CD4-positive, alpha-beta T cell treated with Interleukin-12 subunit alpha and Interleukin-12 subunit beta, for 1 hour (primary cell): ENCODE measurements at regions not wholly inside any gene's neighbourhood (a gene's known extent, or its start where the extent isn't known, plus 50 kb on each side); places are given as distances from the start of the nearest gene placed in this dataset.

Experiments
- DNase-seq: peaks from one replicate; pipeline ENCODE4 v3.0.0-alpha.2; 2020

DNA sequence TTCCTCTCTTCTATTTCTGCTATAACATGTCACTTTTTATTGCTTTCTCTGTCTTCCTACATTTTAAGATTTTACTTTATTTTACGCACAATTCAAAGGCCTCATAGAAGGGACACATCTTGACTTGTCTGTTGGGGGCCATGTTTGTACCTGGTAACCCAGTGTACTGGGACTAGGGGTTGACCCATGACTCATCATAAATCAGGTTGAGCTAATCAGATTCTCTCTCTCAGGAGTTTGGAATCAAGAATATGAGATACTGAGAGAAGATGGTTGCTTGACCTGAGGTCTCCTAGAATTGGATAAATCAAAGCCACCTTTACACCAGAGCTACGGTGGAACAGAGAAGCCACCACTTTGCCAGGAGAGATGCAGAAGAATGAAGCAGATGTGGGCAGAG, 153.0 kb downstream of the UXS1 start:
- no peak for DNase-seq

DNA sequence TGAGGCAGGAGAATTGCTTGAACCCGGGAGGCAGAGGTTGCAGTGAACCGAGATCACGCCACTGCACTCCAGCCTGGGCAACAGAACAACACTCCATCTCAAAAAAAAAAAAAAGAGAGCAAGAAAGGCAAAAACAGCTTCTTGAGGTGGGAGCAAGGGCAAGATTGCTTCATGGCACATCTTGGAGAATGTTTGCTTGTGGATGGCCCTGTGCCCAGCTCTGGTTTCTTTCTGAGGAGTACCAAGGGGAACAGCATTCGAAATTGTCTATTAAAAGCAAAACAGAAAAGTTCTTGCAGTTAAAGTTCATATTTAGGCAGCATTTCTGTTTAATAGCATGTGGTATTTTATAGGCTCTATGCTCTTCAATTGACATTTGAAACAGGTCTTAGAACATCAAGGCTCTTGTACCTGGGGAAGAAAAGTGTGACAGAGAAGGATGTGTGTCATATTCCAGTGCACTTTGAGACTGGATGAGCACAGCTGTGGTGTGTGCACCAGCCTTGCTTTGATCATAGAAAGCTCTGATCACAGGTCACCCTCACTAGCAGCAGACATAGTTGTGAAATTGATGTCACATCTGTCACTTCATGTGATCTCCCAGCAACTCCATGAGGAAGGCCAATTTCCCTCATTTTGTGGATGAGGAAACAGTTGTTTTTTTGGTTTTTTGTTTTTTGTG, 154.3 kb downstream of the UXS1 start:
- no peak for DNase-seq

DNA sequence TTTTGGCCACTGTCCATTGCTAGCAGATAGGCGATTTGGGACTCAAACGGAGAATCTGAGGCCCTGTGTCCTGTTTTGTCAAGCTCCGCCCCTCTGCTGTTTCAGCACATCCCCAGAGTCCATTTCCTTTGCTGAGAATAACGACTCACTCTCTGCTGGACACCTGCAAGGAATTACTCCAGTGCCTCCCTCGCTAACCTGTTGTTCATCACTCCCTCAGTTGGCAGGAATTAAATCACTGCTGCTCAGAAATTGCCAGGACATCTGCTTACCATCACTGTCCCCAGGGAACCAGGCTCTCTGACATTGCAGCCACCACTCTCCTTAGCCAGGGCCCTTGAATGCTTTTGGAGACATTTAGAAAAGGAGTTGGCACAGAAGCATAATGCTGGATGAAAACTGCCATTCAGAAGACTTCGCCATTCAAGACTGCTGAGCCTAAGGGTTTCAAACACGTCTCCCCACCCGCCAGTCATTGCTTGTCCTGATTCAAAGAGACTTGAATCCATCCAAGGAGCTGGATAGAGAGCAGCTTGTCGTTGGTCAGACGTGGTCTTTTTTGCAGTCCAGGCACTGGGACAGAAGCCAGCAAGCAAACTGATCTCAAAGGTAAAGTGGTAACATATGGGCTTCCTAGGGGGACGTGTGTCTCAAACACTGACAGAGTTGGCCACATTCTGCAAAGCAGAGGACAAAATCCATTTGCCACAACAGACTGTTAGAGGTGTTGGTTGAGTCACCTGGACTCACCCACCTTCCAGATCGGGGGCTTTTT, 155.3 kb downstream of the UXS1 start:
- DNase-seq, result no peak

DNA sequence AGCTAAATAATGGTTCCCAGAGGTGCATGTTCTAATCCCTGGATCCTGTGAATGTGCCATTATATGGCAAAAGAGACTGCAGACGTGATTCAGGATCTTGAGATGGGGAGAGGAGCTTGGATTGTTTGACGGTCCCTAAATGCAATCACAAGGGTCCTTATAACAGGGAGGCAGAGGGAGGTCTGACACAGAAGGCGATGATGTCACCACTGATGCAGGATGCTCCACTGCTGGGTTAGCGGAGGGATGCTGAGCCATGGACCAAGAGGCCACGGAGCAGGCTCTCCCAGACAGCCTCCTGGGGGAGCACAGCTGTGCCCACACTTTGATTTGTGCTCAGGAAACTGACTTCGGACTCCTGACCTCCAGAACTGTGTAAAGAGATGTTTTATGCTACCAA, 156.2 kb downstream of the UXS1 start:
- DNase-seq, result no peak

- DNase-seq, result no peak
Measured at GRCh38 chr2:106037262-106037661, 156.8 kb downstream of the UXS1 start.

- no peak for DNase-seq
Measured at GRCh38 chr2:106034325-106034724, 159.8 kb downstream of the UXS1 start.

- no peak for DNase-seq
Measured at GRCh38 chr2:106032676-106033075, 161.4 kb downstream of the UXS1 start.

DNA sequence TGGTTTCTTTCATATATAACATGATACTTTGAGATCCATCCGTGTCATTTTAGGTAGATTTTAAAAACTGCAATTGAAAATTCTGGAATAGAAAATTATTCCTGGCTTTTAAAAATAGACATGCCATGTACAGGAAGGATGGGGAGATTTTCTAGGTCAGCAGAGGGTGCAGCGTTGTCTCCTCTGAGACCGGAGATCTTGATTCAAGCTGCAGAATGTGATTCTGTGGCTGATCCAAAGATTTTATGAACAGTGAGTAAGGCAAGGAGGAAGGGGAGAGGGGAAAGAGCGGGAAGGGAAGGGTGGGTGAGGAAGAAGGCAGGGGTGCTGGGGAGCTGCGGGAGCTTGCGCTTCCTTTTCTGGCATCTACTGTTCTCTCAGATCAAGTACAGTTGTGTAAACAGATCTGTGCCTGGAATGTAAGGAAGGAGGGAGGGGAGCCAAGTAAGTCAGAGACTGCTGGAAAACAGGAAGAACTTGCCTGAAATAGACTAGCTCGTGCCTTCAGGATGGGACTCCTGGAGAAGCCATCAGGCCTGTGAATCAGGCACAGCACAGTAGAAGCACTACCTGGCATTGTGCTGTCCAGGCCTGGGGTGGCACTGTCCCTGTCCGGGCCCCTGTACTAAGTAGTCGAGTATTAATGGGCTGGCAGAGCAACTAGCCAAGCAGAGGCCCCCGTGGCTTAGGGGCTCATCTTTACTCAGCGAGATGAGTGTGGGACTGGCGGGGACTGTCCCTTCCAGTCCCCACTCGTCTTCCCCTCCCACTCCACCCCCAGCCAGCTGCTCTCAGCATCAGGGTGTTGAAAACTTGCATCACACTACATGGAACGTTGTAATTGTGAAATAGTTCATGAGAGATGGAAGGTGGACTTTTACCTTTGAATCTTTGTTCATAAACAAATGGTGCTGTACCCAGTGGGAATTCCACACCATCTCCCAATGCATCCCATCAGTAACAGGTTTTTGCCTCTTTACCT, 163.5 kb downstream of the UXS1 start:
- no peak for DNase-seq

- DNase-seq, result peak; percentile 2
Measured at GRCh38 chr2:106028192-106028591, 165.9 kb downstream of the UXS1 start.

- DNase-seq, result no peak
Measured at GRCh38 chr2:106026271-106027190, 167.6 kb downstream of the UXS1 start.

DNA sequence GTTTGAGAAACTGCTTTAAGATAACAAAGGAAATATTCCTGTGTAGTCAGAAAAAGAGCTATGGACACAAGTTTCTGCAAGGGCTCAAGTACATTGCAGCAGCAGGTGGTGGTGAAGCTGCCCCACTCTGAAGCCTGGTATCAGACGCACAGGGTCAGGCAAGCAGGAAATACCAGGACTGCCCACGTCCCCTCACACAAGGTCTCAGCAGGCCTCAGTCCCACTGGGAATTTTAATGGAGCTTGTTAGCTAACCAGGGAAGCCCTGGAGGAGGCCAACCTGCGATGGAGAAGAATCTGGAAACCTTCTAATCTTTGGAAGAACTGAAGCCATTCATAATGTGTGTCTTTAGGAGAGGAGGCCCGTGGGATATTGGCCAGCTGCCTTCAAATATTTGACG, 168.3 kb downstream of the UXS1 start:
- DNase-seq, result no peak

DNA sequence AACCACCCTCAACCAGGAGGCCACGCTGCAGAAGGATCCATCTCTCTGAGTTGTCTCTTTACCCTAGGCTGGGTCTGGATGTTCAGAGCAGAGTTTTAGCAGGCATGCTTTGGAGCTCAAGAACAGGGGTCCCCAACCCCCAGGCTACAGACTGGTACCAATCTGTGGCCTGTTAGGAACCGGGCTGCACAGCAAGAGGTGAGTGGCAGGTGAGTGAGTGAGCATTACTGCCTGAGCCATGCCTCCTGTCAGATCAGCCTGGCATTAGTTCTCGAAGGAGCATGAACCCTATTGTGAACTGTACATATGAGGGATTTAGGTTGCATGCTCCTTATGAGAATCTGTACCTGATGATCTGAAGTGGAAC, 172.5 kb downstream of the UXS1 start:
- DNase-seq, result no peak

- DNase-seq, result no peak
Measured at GRCh38 chr2:106020821-106021661, 173.1 kb downstream of the UXS1 start.

GRCh38 chr2:106020032-106020431, 174.1 kb downstream of the UXS1 start:
- no peak for DNase-seq

DNA sequence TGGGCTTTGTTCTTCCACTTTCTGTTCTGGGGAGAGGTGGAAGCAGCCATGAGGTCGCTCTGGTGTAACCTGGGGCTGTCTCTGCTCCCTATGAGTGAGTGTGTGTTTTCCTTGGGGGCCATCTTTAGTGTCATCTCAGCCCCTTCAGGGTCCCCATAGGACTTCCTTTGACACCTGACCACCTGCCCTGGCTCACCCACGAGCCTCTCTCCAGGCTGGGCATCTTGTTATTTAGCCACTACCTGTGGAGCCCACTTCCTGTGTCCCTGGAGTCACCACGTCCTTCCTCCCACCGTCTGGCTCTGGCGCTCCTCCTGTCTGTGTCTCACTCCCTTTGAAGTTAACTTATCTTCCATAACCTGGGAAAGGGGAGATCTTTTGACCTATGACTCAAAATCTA, 176.0 kb downstream of the UXS1 start:
- no peak for DNase-seq

DNA sequence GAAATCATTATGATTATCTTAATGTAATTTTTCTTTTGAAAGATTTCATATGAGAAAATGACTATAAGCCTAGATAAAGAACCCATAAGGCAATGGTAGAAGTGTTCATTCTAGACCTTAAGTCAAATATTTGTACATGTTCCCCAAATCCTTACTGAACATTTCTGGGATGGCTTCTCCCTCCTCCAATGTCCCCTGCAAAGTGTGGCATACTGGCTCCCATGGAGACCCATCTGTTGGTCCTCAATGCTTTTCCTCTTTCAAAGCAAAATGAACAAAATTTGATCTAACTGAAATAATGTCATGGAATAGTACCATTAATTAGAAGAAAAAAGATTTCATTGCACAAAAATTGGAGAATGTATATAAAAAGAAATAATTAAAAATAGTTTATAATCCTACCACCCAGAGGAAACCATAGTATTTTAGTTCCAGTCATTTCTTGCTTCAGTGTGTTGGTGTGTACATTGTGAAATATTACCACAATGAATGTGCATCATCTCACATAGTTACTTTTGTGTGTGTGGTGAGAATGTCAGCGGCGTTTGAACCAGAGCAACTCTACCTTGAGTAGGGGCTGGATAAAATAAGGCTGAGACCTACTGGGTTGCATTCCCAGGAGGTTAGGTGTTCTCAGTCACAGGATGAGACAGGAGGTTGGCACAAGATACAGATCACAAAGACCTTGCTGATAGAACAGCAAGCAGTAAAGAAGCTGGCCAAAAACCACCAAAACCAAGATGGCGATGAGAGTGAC, 181.3 kb downstream of the UXS1 start:
- DNase-seq, result no peak

- no peak for DNase-seq
Measured at GRCh38 chr2:106012001-106012590, 182.0 kb downstream of the UXS1 start.

DNA sequence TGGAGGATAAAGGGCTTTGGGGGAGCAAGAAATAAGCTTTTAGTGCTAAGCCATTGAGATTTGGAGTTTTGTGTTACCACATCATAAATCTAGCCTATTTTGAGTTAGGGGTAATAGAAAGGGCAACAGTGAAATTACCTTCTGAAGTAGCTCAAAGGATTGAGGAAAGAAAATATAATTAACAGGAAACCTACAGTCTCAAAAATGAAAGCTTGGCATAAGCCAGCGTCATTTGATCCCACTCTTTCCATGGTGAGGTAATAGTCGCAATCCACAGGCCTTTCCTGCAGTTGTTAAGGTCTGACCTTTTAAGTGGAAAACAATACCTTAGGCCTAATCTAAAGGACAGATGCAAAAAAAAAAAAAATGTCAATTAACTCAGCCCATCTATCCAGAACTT, 182.7 kb downstream of the UXS1 start:
- DNase-seq, result no peak

GRCh38 chr2:106010818-106011355, 183.2 kb downstream of the UXS1 start:
- DNase-seq, result no peak

DNA sequence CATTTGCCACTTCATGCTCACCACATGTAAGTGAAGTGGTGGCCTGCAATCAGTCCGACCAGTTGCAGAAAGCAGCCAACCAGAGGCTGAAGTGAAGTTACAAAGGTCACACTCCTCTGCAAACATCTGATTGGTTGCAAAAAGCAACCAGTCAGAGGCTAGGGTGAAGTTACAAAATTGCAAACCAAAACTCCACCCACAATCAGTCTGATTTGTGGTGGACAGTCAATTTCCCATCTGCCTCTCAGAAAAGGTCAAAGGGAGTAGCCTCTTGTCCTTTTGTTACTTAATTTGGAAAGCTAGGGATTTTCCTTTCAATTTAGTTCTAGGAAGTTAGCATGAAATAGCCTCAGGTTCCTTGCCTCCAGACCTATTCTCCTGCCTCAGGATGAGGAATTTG, 185.0 kb downstream of the UXS1 start:
- DNase-seq, result no peak
